ENCODE measurements at regions not wholly inside any gene's neighbourhood (a gene's known extent, or its start where the extent isn't known, plus 50 kb on each side); places are given as distances from the start of the nearest gene placed in this dataset.

DNA sequence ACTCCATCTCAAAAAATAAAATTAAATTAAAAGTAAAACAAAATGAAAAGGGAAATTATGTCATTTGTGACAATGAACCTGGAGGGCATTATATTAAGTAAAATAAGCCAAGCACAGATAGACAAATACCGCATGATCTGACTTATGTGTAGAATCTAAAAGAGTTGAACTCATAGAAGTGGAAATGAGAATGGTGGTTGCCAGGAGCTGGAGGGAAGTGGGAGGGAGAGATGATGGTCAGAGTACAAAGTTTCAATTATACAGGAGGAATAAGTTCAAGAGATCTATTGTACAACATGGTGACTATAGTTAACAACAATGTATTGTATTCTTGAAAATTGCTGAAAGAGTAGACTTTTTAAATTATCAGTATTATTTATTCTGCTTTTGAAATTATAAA lies 183.4 kb downstream of the ID4 start:
- TF ChIP-seq, protein P1, sequence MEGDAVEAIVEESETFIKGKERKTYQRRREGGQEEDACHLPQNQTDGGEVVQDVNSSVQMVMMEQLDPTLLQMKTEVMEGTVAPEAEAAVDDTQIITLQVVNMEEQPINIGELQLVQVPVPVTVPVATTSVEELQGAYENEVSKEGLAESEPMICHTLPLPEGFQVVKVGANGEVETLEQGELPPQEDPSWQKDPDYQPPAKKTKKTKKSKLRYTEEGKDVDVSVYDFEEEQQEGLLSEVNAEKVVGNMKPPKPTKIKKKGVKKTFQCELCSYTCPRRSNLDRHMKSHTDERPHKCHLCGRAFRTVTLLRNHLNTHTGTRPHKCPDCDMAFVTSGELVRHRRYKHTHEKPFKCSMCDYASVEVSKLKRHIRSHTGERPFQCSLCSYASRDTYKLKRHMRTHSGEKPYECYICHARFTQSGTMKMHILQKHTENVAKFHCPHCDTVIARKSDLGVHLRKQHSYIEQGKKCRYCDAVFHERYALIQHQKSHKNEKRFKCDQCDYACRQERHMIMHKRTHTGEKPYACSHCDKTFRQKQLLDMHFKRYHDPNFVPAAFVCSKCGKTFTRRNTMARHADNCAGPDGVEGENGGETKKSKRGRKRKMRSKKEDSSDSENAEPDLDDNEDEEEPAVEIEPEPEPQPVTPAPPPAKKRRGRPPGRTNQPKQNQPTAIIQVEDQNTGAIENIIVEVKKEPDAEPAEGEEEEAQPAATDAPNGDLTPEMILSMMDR (IDR thresholded peaks at IDR 0.05) = no peak
- TF ChIP-seq POLR2A (IDR thresholded peaks at IDR 0.05) = no peak

All from esophagus squamous epithelium (tissue), 4 donors.